H9 (cell line): ENCODE measurements at regions not wholly inside any gene's neighbourhood (a gene's known extent, or its start where the extent isn't known, plus 50 kb on each side); places are given as distances from the start of the nearest gene placed in this dataset.

Experiments
- DNase-seq: peaks from one replicate; pipeline ENCODE4 v3.0.0-alpha.2; 2017
- H2AFZ ChIP-seq: one replicate; pipeline ENCODE4 v1.6.1; 2013; ENCODE audit warnings: mild to moderate bottlenecking, low read length, control low read depth, moderate library complexity
- H2AK5ac ChIP-seq: 2 replicates; pipeline ENCODE4 v1.6.1; 2013; ENCODE audit warnings: low read length, control low read depth, mixed read lengths; ENCODE audit not compliant: insufficient read length
- H2BK120ac ChIP-seq: one replicate; pipeline ENCODE4 v1.6.1; 2013; ENCODE audit warnings: low read depth, mild to moderate bottlenecking, low read length, control low read depth, inconsistent platforms; ENCODE audit not compliant: poor library complexity, severe bottlenecking
- H2BK12ac ChIP-seq: 2 replicates; pipeline ENCODE4 v1.6.1; 2013; ENCODE audit warnings: low read length, control low read depth, mixed read lengths, low read depth; ENCODE audit not compliant: insufficient read length
- H2BK15ac ChIP-seq: 2 replicates; pipeline ENCODE4 v1.6.1; 2013; ENCODE audit warnings: low read depth, low read length, control low read depth
- H2BK20ac ChIP-seq: one replicate; pipeline ENCODE4 v1.6.1; 2013; ENCODE audit warnings: low read depth, mild to moderate bottlenecking, low read length, control low read depth, inconsistent platforms; ENCODE audit not compliant: poor library complexity, severe bottlenecking
- H2BK5ac ChIP-seq: 2 replicates; pipeline ENCODE4 v1.6.1; 2013; ENCODE audit warnings: low read length, control low read depth, mixed read lengths; ENCODE audit not compliant: insufficient read length
- H3K14ac ChIP-seq: 2 replicates; pipeline ENCODE4 v1.6.1; 2013; ENCODE audit warnings: low read length, control low read depth; ENCODE audit not compliant: insufficient read depth
- H3K18ac ChIP-seq: 2 replicates; pipeline ENCODE4 v1.6.1; 2013; ENCODE audit warnings: low read depth, mild to moderate bottlenecking, mixed read lengths, low read length, control low read depth; ENCODE audit not compliant: insufficient read length
- H3K23ac ChIP-seq: 2 replicates; pipeline ENCODE4 v1.6.1; 2013; ENCODE audit warnings: low read length, control low read depth, mixed read lengths, low read depth; ENCODE audit not compliant: insufficient read length
- H3K23me2 ChIP-seq: 2 replicates; pipeline ENCODE4 v1.6.1; 2013; ENCODE audit warnings: low read depth, mild to moderate bottlenecking, mixed read lengths, low read length, control low read depth; ENCODE audit not compliant: insufficient read length, poor library complexity, severe bottlenecking
- H3K27ac ChIP-seq: 2 replicates; pipeline ENCODE4 v1.5.1; 2013; ENCODE audit warnings: low read length, control low read depth, mixed read lengths, low read depth; ENCODE audit not compliant: insufficient read length
- H3K27me3 ChIP-seq: 2 replicates; pipeline ENCODE4 v1.6.1; 2013; ENCODE audit warnings: low read length, control low read depth, inconsistent platforms; ENCODE audit not compliant: insufficient read depth
- H3K4ac ChIP-seq: 2 replicates; pipeline ENCODE4 v1.6.1; 2013; ENCODE audit warnings: low read depth, mild to moderate bottlenecking, control low read depth, inconsistent platforms, low read length, moderate library complexity
- H3K4me1 ChIP-seq: 2 replicates; pipeline ENCODE4 v1.6.1; 2013; ENCODE audit warnings: low read length, control low read depth, inconsistent platforms; ENCODE audit not compliant: insufficient read depth
- H3K4me2 ChIP-seq: 2 replicates; pipeline ENCODE4 v1.6.1; 2013; ENCODE audit warnings: low read length, control low read depth, mixed read lengths; ENCODE audit not compliant: insufficient read length, insufficient read depth
- H3K56ac ChIP-seq: 2 replicates; pipeline ENCODE4 v1.6.1; 2013; ENCODE audit warnings: low read depth, mild to moderate bottlenecking, mixed read lengths, low read length, control low read depth; ENCODE audit not compliant: insufficient read length
- H3K79me1 ChIP-seq: 2 replicates; pipeline ENCODE4 v1.6.1; 2013; ENCODE audit warnings: low read depth, mild to moderate bottlenecking, moderate library complexity, low read length, control low read depth, inconsistent platforms; ENCODE audit not compliant: insufficient read depth, poor library complexity, severe bottlenecking
- H3K79me2 ChIP-seq: 2 replicates; pipeline ENCODE4 v1.6.1; 2013; ENCODE audit warnings: low read length, control low read depth, inconsistent platforms; ENCODE audit not compliant: insufficient read depth
- H3K9ac ChIP-seq: 2 replicates; pipeline ENCODE4 v1.6.1; 2013; ENCODE audit warnings: low read length, control low read depth, mixed read lengths; ENCODE audit not compliant: insufficient read length; ENCODE audit errors: extremely low read depth
- H3K9me3 ChIP-seq: one replicate; pipeline ENCODE4 v1.6.1; 2013; ENCODE audit warnings: low read depth, low read length, inconsistent platforms; ENCODE audit not compliant: control insufficient read depth
- H3T11ph ChIP-seq: one replicate; pipeline ENCODE4 v1.6.1; 2013; ENCODE audit warnings: mild to moderate bottlenecking, low read length, control low read depth, inconsistent platforms
- H4K20me1 ChIP-seq: one replicate; pipeline ENCODE4 v1.6.1; 2013; ENCODE audit not compliant: control insufficient read depth, insufficient read length, insufficient read depth
- H4K5ac ChIP-seq: 2 replicates; pipeline ENCODE4 v1.6.1; 2013; ENCODE audit warnings: low read depth, mild to moderate bottlenecking, mixed read lengths, low read length, control low read depth; ENCODE audit not compliant: insufficient read length
- H4K8ac ChIP-seq: replicated peaks from 2 replicates; pipeline ENCODE4 v1.6.1; 2013; ENCODE audit warnings: low read length, control low read depth, mixed read lengths, low read depth; ENCODE audit not compliant: insufficient read length
- H4K91ac ChIP-seq: 2 replicates; pipeline ENCODE4 v1.6.1; 2013; ENCODE audit warnings: low read depth, mild to moderate bottlenecking, moderate library complexity, mixed read lengths, low read length, control low read depth; ENCODE audit not compliant: insufficient read length
- H3K27ac Mint-ChIP-seq, 3 experiments: 2 replicates in 2 of 3; 3 replicates in 1 of 3; pipeline ENCODE4 v1.8.0; 2020 to 2021; ENCODE audit warnings: mixed read lengths in 3 of 3, mild to moderate bottlenecking in 1 of 3, moderate library complexity in 1 of 3
- H3K27me3 Mint-ChIP-seq: 2 replicates; pipeline ENCODE4 v1.8.0; 2021; ENCODE audit warnings: low read depth, mild to moderate bottlenecking, moderate library complexity, mixed read lengths
- H3K36me3 Mint-ChIP-seq, 3 experiments: 2 replicates in 2 of 3; 3 replicates in 1 of 3; pipeline ENCODE4 v1.8.0; 2020 to 2021; ENCODE audit warnings: low read depth in 3 of 3, mixed read lengths in 3 of 3; ENCODE audit not compliant: insufficient read depth in 1 of 3
- H3K4me1 Mint-ChIP-seq, 2 experiments: 2 replicates each; pipeline ENCODE4 v1.8.0; 2020; ENCODE audit warnings: mixed read lengths in 2 of 2
- H3K4me3 Mint-ChIP-seq, 2 experiments: 2 replicates in 1 of 2; 3 replicates in 1 of 2; pipeline ENCODE4 v1.8.0; 2020 to 2021; ENCODE audit warnings: mild to moderate bottlenecking in 2 of 2, mixed read lengths in 2 of 2, moderate library complexity in 1 of 2
- H3K9me3 Mint-ChIP-seq, 2 experiments: 2 replicates in 1 of 2; 3 replicates in 1 of 2; pipeline ENCODE4 v1.8.0; 2020; ENCODE audit warnings: mild to moderate bottlenecking in 2 of 2, mixed read lengths in 2 of 2, moderate library complexity in 1 of 2
- CTCF ChIP-seq: fragments of 200-600 bp; sonication (generic); conservative IDR thresholded peaks from 3 replicates; pipeline ENCODE4 v1.8.0; 2021; ENCODE audit warnings: antibody characterized with exemption, mild to moderate bottlenecking
- WGBS: extraction: QIAGEN DNeasy Blood & Tissue Kit; methylation state at CpG from one replicate; pipeline ENCODE4 v1.1.7; 2013; ENCODE audit warnings: missing lambda C conversion rate, low lambda C conversion rate, mixed read lengths; ENCODE audit not compliant: insufficient read length; ENCODE audit errors: extremely low coverage; 5-methylcytosine and 5-hydroxymethylcytosine counted together

GRCh38 chr13:83798731-83799130 lies 83.5 kb downstream of the SLITRK1 start:
- no peaks in the 10 kb centered on the region for H3K27me3 ChIP-seq
- no peak overlapping the region for H2AK5ac ChIP-seq
- no peak for DNase-seq
- H3K4ac ChIP-seq: no peak overlapping the region
- TF ChIP-seq CTCF: no peak
- peaks cover 0 to 4% (median 0%) of the 10 kb centered on the region in 3 experiments; a peak in 1 of 7 replicates for H3K36me3 Mint-ChIP-seq
- H3K9ac ChIP-seq: no peak overlapping the region
- no peak overlapping the region for H2BK12ac ChIP-seq
- no peaks in the 10 kb centered on the region for H3K79me2 ChIP-seq
- H3K4me1 Mint-ChIP-seq: peaks cover 3 to 9% of the 10 kb centered on the region in 2 experiments; a peak in 2 of 4 replicates
- no peaks in the 10 kb centered on the region for H3K4me1 ChIP-seq
- no peak overlapping the region for H2BK15ac ChIP-seq
- no peak overlapping the region for H2BK20ac ChIP-seq
- H4K8ac ChIP-seq: no peak overlapping the region
- H3K23ac ChIP-seq: no peak overlapping the region
- no peak overlapping the region for H3K56ac ChIP-seq
- H3K18ac ChIP-seq: no peak overlapping the region
- H2AFZ ChIP-seq: no peak overlapping the region
- H3T11ph ChIP-seq: no peak overlapping the region
- no peak overlapping the region for H2BK5ac ChIP-seq
- H3K14ac ChIP-seq: no peak overlapping the region
- no peaks in the 10 kb centered on the region for H4K20me1 ChIP-seq
- no peak overlapping the region for H4K5ac ChIP-seq
- H3K4me2 ChIP-seq: no peak overlapping the region
- H4K91ac ChIP-seq: no peak overlapping the region
- WGBS: no CpG with 5 or more reads among the region's 1 CpG
- no peak overlapping the region for H3K4me3 Mint-ChIP-seq
- no peaks in the 10 kb centered on the region for H3K9me3 ChIP-seq
- no peak overlapping the region for H3K27ac ChIP-seq
- H2BK120ac ChIP-seq: no peak overlapping the region
- H3K9me3 Mint-ChIP-seq: peaks cover 0 to 3% of the 10 kb centered on the region in 2 experiments; a peak in 2 of 5 replicates
- H3K27ac Mint-ChIP-seq: no peak overlapping the region
- H3K27me3 Mint-ChIP-seq: no peaks in the 10 kb centered on the region
- no peaks in the 10 kb centered on the region for H3K23me2 ChIP-seq
- no peaks in the 10 kb centered on the region for H3K79me1 ChIP-seq
